DOHH2 (cell line): ENCODE measurements at regions not wholly inside any gene's neighbourhood (a gene's known extent, or its start where the extent isn't known, plus 50 kb on each side); places are given as distances from the start of the nearest gene placed in this dataset.

ENCODE experiments used
- EZH2phosphoT487 ChIP-seq: fragments of 200-600 bp; sonication (generic); IDR thresholded peaks from 2 replicates; pipeline ENCODE4 v1.6.1; 2017; ENCODE audit warnings: borderline replicate concordance, mild to moderate bottlenecking, antibody characterized with exemption, low read length, moderate library complexity, mixed read lengths
- TF ChIP-seq, protein P1 (sequence below): fragments of 200-600 bp; sonication (generic); IDR thresholded peaks from one replicate; pipeline ENCODE4 v1.5.1; 2014; ENCODE audit warnings: antibody characterized with exemption, mild to moderate bottlenecking, low read depth, low read length; ENCODE audit not compliant: poor library complexity, severe bottlenecking

DNA sequence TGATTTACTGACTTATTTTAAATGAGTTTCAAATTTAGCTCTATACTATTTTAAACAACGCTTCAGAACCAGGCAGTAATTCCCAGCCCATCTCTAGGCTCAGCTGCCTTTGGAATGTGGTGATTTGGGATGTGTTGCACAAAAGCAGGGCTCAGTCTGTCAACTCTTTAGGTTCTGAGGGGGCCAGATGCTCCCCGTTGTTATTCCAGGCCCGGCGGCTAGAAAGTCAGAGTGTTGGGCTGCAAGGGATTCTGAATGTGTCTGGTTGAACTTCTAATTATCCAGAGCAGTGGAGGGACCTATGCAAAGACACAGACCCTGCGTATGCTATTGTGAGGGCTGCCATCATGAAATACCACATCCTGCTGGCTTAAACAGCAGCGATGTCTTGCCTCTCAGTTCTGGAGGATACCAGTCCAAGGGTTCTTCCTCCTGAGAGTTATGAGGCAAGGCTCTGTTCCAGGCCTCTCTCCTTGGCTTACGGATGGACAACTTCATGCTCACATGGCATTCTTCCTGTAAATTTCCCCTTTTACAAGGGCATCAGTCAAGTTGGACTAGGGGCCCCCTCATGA lies 123.2 kb upstream of the TRIM2 start:
- TF ChIP-seq EZH2phosphoT487 = no peak
- TF ChIP-seq, protein P1, sequence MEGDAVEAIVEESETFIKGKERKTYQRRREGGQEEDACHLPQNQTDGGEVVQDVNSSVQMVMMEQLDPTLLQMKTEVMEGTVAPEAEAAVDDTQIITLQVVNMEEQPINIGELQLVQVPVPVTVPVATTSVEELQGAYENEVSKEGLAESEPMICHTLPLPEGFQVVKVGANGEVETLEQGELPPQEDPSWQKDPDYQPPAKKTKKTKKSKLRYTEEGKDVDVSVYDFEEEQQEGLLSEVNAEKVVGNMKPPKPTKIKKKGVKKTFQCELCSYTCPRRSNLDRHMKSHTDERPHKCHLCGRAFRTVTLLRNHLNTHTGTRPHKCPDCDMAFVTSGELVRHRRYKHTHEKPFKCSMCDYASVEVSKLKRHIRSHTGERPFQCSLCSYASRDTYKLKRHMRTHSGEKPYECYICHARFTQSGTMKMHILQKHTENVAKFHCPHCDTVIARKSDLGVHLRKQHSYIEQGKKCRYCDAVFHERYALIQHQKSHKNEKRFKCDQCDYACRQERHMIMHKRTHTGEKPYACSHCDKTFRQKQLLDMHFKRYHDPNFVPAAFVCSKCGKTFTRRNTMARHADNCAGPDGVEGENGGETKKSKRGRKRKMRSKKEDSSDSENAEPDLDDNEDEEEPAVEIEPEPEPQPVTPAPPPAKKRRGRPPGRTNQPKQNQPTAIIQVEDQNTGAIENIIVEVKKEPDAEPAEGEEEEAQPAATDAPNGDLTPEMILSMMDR = no peak
